Gastroesophageal sphincter (tissue), 3 donors: ENCODE measurements at regions not wholly inside any gene's neighbourhood (a gene's known extent, or its start where the extent isn't known, plus 50 kb on each side); places are given as distances from the start of the nearest gene placed in this dataset.

Experiments
- CTCF ChIP-seq, 4 experiments: fragments of 200-600 bp in 2 of 4; fragments of 450-650 bp in 2 of 4; sonication (generic) in 1 of 4; IDR thresholded peaks; one replicate each; pipeline ENCODE4 v1.5.1; 2017 to 2019; ENCODE audit warnings: antibody characterized with exemption in 4 of 4, mild to moderate bottlenecking in 2 of 4, moderate library complexity in 2 of 4
- POLR2A ChIP-seq, 2 donors: fragments of 450-650 bp; IDR thresholded peaks; one replicate each; pipeline ENCODE4 v1.6.1; 2017; ENCODE audit warnings: antibody characterized with exemption in 2 of 2, mild to moderate bottlenecking in 2 of 2, moderate library complexity in 1 of 2
- POLR2AphosphoS5 ChIP-seq: sonication (generic); formaldehyde crosslinking; IDR thresholded peaks from one replicate; pipeline ENCODE4 v1.6.1; 2017; ENCODE audit warnings: antibody characterized with exemption

DNA sequence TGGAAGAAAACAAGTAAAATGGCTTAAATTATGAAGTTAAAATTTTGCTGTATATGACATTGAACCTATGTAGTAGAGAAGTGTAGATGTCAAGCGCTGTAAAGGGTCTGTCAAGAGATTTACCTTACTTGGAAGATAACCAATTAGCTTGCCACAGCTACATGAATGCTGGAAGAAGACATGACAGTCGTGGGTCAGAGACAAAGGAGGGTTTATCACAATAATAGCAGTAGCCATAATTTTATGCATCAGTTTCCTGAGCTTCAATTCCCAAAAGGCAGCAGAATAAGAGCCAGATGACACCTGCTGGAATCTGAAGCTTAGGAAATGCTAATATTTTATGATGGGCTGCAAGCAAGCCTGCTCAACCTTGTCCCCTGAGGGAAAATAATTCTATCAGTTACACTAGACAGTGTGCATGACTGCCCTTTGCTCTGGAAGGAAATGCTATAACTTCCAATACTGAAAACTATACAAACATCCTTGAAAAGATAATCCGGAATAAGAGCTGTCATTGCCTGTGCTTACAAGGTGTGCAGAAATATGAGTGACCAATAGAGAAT lies 292.9 kb downstream of the PRDM5 start:
- TF ChIP-seq CTCF (IDR thresholded peaks at IDR 0.05) (no peak), POLR2AphosphoS5 (no peak), POLR2A (IDR thresholded peaks at IDR 0.05) (no peak)
